IMR-90 (cell line): ENCODE measurements at regions not wholly inside any gene's neighbourhood (a gene's known extent, or its start where the extent isn't known, plus 50 kb on each side); places are given as distances from the start of the nearest gene placed in this dataset.

Experiments used
- ATAC-seq: fragments of 200-7000 bp; cut with Tn5 transposase; 2 replicates; pipeline ENCODE4 v1.9.1; 2020; ENCODE audit warnings: low read depth, mild to moderate bottlenecking, moderate library complexity
- BruUV-seq: library from RNA; stranded (reverse); fragments of 400-500 nt; replicated peaks from 2 replicates; lab custom pipeline; 2021; lab: Mats Ljungman, UMichigan
- CTCF ChIA-PET: fragments of 300-600 bp; formaldehyde crosslinking; extraction: SDS; loops from one replicate; lab custom pipeline; 2021; ENCODE audit warnings: antibody characterized with exemption; lab: Yijun Ruan, JAX
- POLR2A ChIA-PET: fragments of 300-600 bp; sonication (Branson Sonifier 250); formaldehyde crosslinking; loops from one replicate; lab custom pipeline; 2022; ENCODE audit warnings: antibody characterized with exemption; ENCODE audit not compliant: unreplicated experiment; lab: Charles Lee
- DNase-seq: peaks from one replicate; pipeline ENCODE4 v3.0.0; 2013
- H2AFZ ChIP-seq: replicated peaks from 2 replicates; pipeline ENCODE3; 2013; ENCODE audit warnings: low read length, mild to moderate bottlenecking; ENCODE audit not compliant: poor library complexity
- H2AK5ac ChIP-seq: 2 replicates; pipeline ENCODE4 v1.6.1; 2013; ENCODE audit warnings: low read depth, low read length, inconsistent platforms
- H2AK9ac ChIP-seq: replicated peaks from 2 replicates; pipeline ENCODE3; 2013; ENCODE audit warnings: mild to moderate bottlenecking, low read depth, low read length, moderate library complexity; ENCODE audit not compliant: poor library complexity
- H2BK120ac ChIP-seq: 2 replicates; pipeline ENCODE4 v1.6.1; 2013; ENCODE audit warnings: low read depth, low read length, inconsistent platforms
- H2BK15ac ChIP-seq: 3 replicates; pipeline ENCODE4 v1.6.1; 2013; ENCODE audit warnings: low read depth, low read length, inconsistent platforms
- H2BK20ac ChIP-seq: 2 replicates; pipeline ENCODE4 v1.6.1; 2013; ENCODE audit warnings: low read depth, mild to moderate bottlenecking, inconsistent platforms, low read length, moderate library complexity
- H2BK5ac ChIP-seq: 2 replicates; pipeline ENCODE4 v1.6.1; 2013; ENCODE audit warnings: mild to moderate bottlenecking, low read depth, low read length, inconsistent platforms; ENCODE audit not compliant: poor library complexity, severe bottlenecking
- H3K14ac ChIP-seq: replicated peaks from 2 replicates; pipeline ENCODE4 v1.6.1; 2013; ENCODE audit warnings: low read depth, low read length, inconsistent platforms
- H3K18ac ChIP-seq: 2 replicates; pipeline ENCODE4 v1.6.1; 2013; ENCODE audit warnings: low read depth, low read length, control low read depth
- H3K23ac ChIP-seq: 2 replicates; pipeline ENCODE4 v1.6.1; 2013; ENCODE audit warnings: low read depth, low read length, inconsistent platforms
- H3K27ac ChIP-seq: 2 replicates; pipeline ENCODE4 v1.5.1; 2013; ENCODE audit warnings: mild to moderate bottlenecking, control low read depth, low read length; ENCODE audit not compliant: insufficient read depth
- H3K27me3 ChIP-seq: 2 replicates; pipeline ENCODE4 v1.6.1; 2013; ENCODE audit warnings: low read length; ENCODE audit not compliant: control insufficient read depth, insufficient read depth
- H3K36me3 ChIP-seq: 2 replicates; pipeline ENCODE4 v1.6.1; 2013; ENCODE audit warnings: low read length, mixed read lengths; ENCODE audit not compliant: control insufficient read depth, insufficient read depth
- H3K4ac ChIP-seq: 2 replicates; pipeline ENCODE4 v1.6.1; 2013; ENCODE audit warnings: low read depth, low read length, inconsistent platforms
- H3K4me1 ChIP-seq: 2 replicates; pipeline ENCODE4 v1.6.1; 2013; ENCODE audit warnings: low read length, mixed read lengths; ENCODE audit not compliant: control insufficient read depth, insufficient read depth
- H3K4me2 ChIP-seq: 2 replicates; pipeline ENCODE4 v1.6.1; 2013; ENCODE audit warnings: low read depth, mild to moderate bottlenecking, control low read depth, low read length, moderate library complexity
- H3K4me3 ChIP-seq: 2 replicates; pipeline ENCODE4 v1.5.1; 2013; ENCODE audit warnings: low read depth, mild to moderate bottlenecking, control low read depth, low read length, moderate library complexity; ENCODE audit not compliant: insufficient read depth
- H3K56ac ChIP-seq: 2 replicates; pipeline ENCODE4 v1.6.1; 2013; ENCODE audit warnings: low read length, inconsistent platforms; ENCODE audit not compliant: insufficient read depth; ENCODE audit errors: extremely low read depth
- H3K79me1 ChIP-seq, 2 experiments: 2 replicates each; pipeline ENCODE4 v1.6.1; 2013; ENCODE audit warnings: low read length in 2 of 2, inconsistent platforms in 1 of 2, low read depth in 1 of 2
- H3K9ac ChIP-seq: 2 replicates; pipeline ENCODE4 v1.6.1; 2013; ENCODE audit warnings: low read depth, low read length, control low read depth
- H3K9me1 ChIP-seq: 2 replicates; pipeline ENCODE4 v1.6.1; 2013; ENCODE audit warnings: low read length, inconsistent platforms; ENCODE audit not compliant: insufficient read depth
- H3K9me3 ChIP-seq: 2 replicates; pipeline ENCODE4 v1.6.1; 2013; ENCODE audit warnings: low read length; ENCODE audit not compliant: control insufficient read depth, insufficient read depth
- H4K20me1 ChIP-seq: 2 replicates; pipeline ENCODE4 v1.6.1; 2013; ENCODE audit warnings: low read length, inconsistent platforms; ENCODE audit not compliant: insufficient read depth
- H4K5ac ChIP-seq: 2 replicates; pipeline ENCODE4 v1.6.1; 2013; ENCODE audit warnings: mild to moderate bottlenecking, low read depth, low read length, control low read depth
- H4K8ac ChIP-seq, 2 experiments: 2 replicates each; pipeline ENCODE4 v1.6.1; 2013; ENCODE audit warnings: low read depth in 2 of 2, low read length in 2 of 2, control low read depth in 1 of 2, inconsistent platforms in 1 of 2
- H4K91ac ChIP-seq: 2 replicates; pipeline ENCODE4 v1.6.1; 2013; ENCODE audit warnings: low read depth, low read length, inconsistent platforms; ENCODE audit not compliant: insufficient read depth
- BHLHE40 ChIP-seq: fragments of 150-350 bp; IDR thresholded peaks from 2 replicates; pipeline ENCODE4 v1.6.1; 2016; ENCODE audit warnings: mild to moderate bottlenecking, low read depth, low read length
- CEBPB ChIP-seq: IDR thresholded peaks from 2 replicates; pipeline ENCODE4 v1.6.1; 2012; ENCODE audit warnings: low read depth, low read length, improper control_type of control experiment
- CHD1 ChIP-seq: IDR thresholded peaks from 2 replicates; pipeline ENCODE4 v1.6.1; 2012; ENCODE audit warnings: low read depth, low read length, improper control_type of control experiment
- FOS ChIP-seq: fragments of 150-350 bp; IDR thresholded peaks from 2 replicates; pipeline ENCODE4 v1.6.1; 2016; ENCODE audit warnings: low read depth, low read length
- MAFK ChIP-seq: IDR thresholded peaks from 2 replicates; pipeline ENCODE4 v1.6.1; 2012; ENCODE audit warnings: low read depth, low read length, improper control_type of control experiment
- MAZ ChIP-seq: IDR thresholded peaks from 2 replicates; pipeline ENCODE4 v1.6.1; 2012; ENCODE audit warnings: low read depth, mild to moderate bottlenecking, low read length, improper control_type of control experiment, moderate library complexity, borderline replicate concordance
- MXI1 ChIP-seq: IDR thresholded peaks from 2 replicates; pipeline ENCODE4 v1.6.1; 2012; ENCODE audit warnings: low read depth, mild to moderate bottlenecking, low read length, moderate library complexity, borderline replicate concordance
- NFE2L2 ChIP-seq: fragments of 150-350 bp; IDR thresholded peaks from 2 replicates; pipeline ENCODE4 v1.6.1; 2016; ENCODE audit warnings: low read depth, mild to moderate bottlenecking, low read length
- POLR2A ChIP-seq: IDR thresholded peaks from 2 replicates; pipeline ENCODE4 v1.6.1; 2012; ENCODE audit warnings: mild to moderate bottlenecking, low read depth, low read length
- RAD21 ChIP-seq: IDR thresholded peaks from 2 replicates; pipeline ENCODE4 v1.6.1; 2012; ENCODE audit warnings: low read length, improper control_type of control experiment
- RCOR1 ChIP-seq: IDR thresholded peaks from 2 replicates; pipeline ENCODE4 v1.6.1; 2012; ENCODE audit warnings: mild to moderate bottlenecking, low read length, improper control_type of control experiment; ENCODE audit not compliant: insufficient replicate concordance
- RFX5 ChIP-seq: IDR thresholded peaks from 2 replicates; pipeline ENCODE4 v1.8.0; 2012; ENCODE audit warnings: low read depth, mild to moderate bottlenecking, low read length, moderate library complexity
- SMC3 ChIP-seq: fragments of 150-350 bp; IDR thresholded peaks from 2 replicates; pipeline ENCODE4 v1.6.1; 2016; ENCODE audit warnings: low read depth, mild to moderate bottlenecking, antibody characterized with exemption, low read length, moderate library complexity
- USF2 ChIP-seq: fragments of 150-350 bp; IDR thresholded peaks from 2 replicates; pipeline ENCODE4 v1.6.1; 2017; ENCODE audit warnings: mild to moderate bottlenecking, antibody characterized with exemption, low read length, low read depth
- WGBS, 2 experiments: methylation state at CpG; one replicate each; pipeline versions ENCODE4 v1.1.5 to v1.1.7; 2013; ENCODE audit warnings: missing lambda C conversion rate in 2 of 2; ENCODE audit not compliant: insufficient read length in 1 of 2; ENCODE audit errors: extremely low coverage in 2 of 2; 5-methylcytosine and 5-hydroxymethylcytosine counted together
- dilution Hi-C: fragments of 300-500 bp; cut with HindIII; formaldehyde crosslinking; loops from one replicate; pipeline ENCODE4 v1.14.3; 2018; ENCODE audit warnings: low sequenced_read_pairs; ENCODE audit not compliant: unreplicated experiment
- in situ Hi-C: fragments of 300-500 bp; cut with MboI; formaldehyde crosslinking; loops from 3 replicates; pipeline ENCODE4 v1.14.3; 2019; ENCODE audit warnings: low sequenced_read_pairs, inconsistent platforms, mixed read lengths
- intact Hi-C: fragments of 100-400 bp; cut with micrococcal nuclease; formaldehyde crosslinking; loops from 2 replicates; pipeline ENCODE4 v1.10.0; 2022
- TF ChIP-seq, protein P1 (sequence below): fragments of 150-350 bp; IDR thresholded peaks from 2 replicates; pipeline ENCODE4 v1.6.1; 2016; ENCODE audit warnings: low read depth, mild to moderate bottlenecking, low read length, moderate library complexity, borderline replicate concordance
- TF ChIP-seq, protein P2 (sequence below): conservative IDR thresholded peaks from 2 replicates; pipeline ENCODE4 v1.5.1; 2012; ENCODE audit warnings: mild to moderate bottlenecking, low read depth, low read length, improper control_type of control experiment

- dilution Hi-C loops: no loop called here
- intact Hi-C loops: no loop called here
Measured at GRCh38 chr5:87686975-87687374, 274.2 kb upstream of the CCNH start.

More at GRCh38 chr5:87686975-87687374, 274.2 kb upstream of the CCNH start:
- Histone ChIP-seq H3K9ac (no peak overlapping the region), H3K4me3 (no peak overlapping the region), H3K56ac (no peak overlapping the region), H3K36me3 (no peaks in the 10 kb centered on the region), H4K8ac (no peak overlapping the region), H3K14ac (no peak overlapping the region), H3K4me2 (no peak overlapping the region), H3K27me3 (no peaks in the 10 kb centered on the region), H3K4me1 (no peaks in the 10 kb centered on the region), H3K18ac (no peak overlapping the region), H3K9me3 (no peaks in the 10 kb centered on the region), H3K9me1 (no peaks in the 10 kb centered on the region), H3K79me1 (no peaks in the 10 kb centered on the region), H2BK15ac (no peak overlapping the region), H2AK9ac (no peak overlapping the region), H3K23ac (no peak overlapping the region), H2BK20ac (no peak overlapping the region), H4K20me1 (no peaks in the 10 kb centered on the region), H2BK120ac (no peak overlapping the region), H2AK5ac (no peak overlapping the region), H2AFZ (no peak overlapping the region), H3K27ac (no peak overlapping the region), H4K91ac (no peak overlapping the region), H3K4ac (no peak overlapping the region), H4K5ac (no peak overlapping the region), H2BK5ac (no peak overlapping the region)
- CTCF ChIA-PET: no interaction called here
- in situ Hi-C loops: no loop called here
- no CpG with 5 or more reads among the region's 1 CpG for WGBS, 2 experiments
- DNase-seq (no peak), ATAC-seq (no peak)
- POLR2A ChIA-PET: no interaction called here
- TF ChIP-seq RFX5 (no peak), BHLHE40 (no peak), CHD1 (no peak), USF2 (no peak), MAZ (no peak), MAFK (no peak), FOS (no peak), RCOR1 (no peak), SMC3 (no peak), NFE2L2 (no peak), MXI1 (no peak), RAD21 (no peak), POLR2A (no peak), CEBPB (no peak)
- TF ChIP-seq, protein P1, sequence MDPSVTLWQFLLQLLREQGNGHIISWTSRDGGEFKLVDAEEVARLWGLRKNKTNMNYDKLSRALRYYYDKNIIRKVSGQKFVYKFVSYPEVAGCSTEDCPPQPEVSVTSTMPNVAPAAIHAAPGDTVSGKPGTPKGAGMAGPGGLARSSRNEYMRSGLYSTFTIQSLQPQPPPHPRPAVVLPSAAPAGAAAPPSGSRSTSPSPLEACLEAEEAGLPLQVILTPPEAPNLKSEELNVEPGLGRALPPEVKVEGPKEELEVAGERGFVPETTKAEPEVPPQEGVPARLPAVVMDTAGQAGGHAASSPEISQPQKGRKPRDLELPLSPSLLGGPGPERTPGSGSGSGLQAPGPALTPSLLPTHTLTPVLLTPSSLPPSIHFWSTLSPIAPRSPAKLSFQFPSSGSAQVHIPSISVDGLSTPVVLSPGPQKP: no peak
- TF ChIP-seq, protein P2, sequence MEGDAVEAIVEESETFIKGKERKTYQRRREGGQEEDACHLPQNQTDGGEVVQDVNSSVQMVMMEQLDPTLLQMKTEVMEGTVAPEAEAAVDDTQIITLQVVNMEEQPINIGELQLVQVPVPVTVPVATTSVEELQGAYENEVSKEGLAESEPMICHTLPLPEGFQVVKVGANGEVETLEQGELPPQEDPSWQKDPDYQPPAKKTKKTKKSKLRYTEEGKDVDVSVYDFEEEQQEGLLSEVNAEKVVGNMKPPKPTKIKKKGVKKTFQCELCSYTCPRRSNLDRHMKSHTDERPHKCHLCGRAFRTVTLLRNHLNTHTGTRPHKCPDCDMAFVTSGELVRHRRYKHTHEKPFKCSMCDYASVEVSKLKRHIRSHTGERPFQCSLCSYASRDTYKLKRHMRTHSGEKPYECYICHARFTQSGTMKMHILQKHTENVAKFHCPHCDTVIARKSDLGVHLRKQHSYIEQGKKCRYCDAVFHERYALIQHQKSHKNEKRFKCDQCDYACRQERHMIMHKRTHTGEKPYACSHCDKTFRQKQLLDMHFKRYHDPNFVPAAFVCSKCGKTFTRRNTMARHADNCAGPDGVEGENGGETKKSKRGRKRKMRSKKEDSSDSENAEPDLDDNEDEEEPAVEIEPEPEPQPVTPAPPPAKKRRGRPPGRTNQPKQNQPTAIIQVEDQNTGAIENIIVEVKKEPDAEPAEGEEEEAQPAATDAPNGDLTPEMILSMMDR: no peak
- BruUV-seq: no TSS peak
